ENCODE measurements at regions not wholly inside any gene's neighbourhood (a gene's known extent, or its start where the extent isn't known, plus 50 kb on each side); places are given as distances from the start of the nearest gene placed in this dataset.

- CTCF ChIA-PET, result no interaction called here
- ATAC-seq (replicated peaks in 1 of 4) (no peak), DNase-seq (no peak)
- Mint-ChIP-seq H3K4me3 (no peak overlapping the region), H3K27ac (no peak overlapping the region), H3K9me3 (peaks cover 0 to 14% (median 4%) of the 10 kb centered on the region in 3 donors), H3K36me3 (no peaks in the 10 kb centered on the region), H3K4me1 (no peaks in the 10 kb centered on the region), H3K27me3 (peaks cover 11 to 17% of the 10 kb centered on the region in 2 donors)
- H3K9me3 ChIP-seq, result no peaks in the 10 kb centered on the region
- peaks cover 0 to 4% of the 10 kb centered on the region in 2 experiments for H3K27me3 ChIP-seq (replicated peaks in 1 of 2; ENCODE audit: control insufficient read depth in 2 of 2, extremely low read depth in 1 of 2, insufficient read depth in 2 of 2, low read length in 1 of 2)
- no peaks in the 10 kb centered on the region for H3K36me3 ChIP-seq (ENCODE audit: control insufficient read depth in 2 of 2, extremely low read depth in 1 of 2, insufficient read depth in 1 of 2, low read length in 1 of 2)
- 72% methylated on average over 2 of the region's 3 CpGs for WGBS (ENCODE audit: insufficient coverage)
- POLR2A ChIA-PET, result no interaction called here
- no peaks in the 10 kb centered on the region for H3K4me1 ChIP-seq (ENCODE audit: control insufficient read depth in 1 of 2, extremely low read depth in 1 of 2, insufficient read depth in 2 of 2, low read length in 2 of 2)
- no peak overlapping the region for H3K4me3 ChIP-seq (ENCODE audit: control insufficient read depth in 1 of 2, extremely low read depth in 1 of 2, low read length in 1 of 2)
- no peak overlapping the region for H3K27ac ChIP-seq (ENCODE audit: low read length)
These were observed 117.1 kb downstream of the TXNL1 start for GRCh38 chr18:56521263-56521662.

GRCh38 chr18:56517761-56518160, 120.6 kb downstream of the TXNL1 start:
- ATAC-seq (replicated peaks in 1 of 4), result no peak
- Histone ChIP-seq H3K36me3 (ENCODE audit: control insufficient read depth in 2 of 2, extremely low read depth in 1 of 2, insufficient read depth in 1 of 2, low read length in 1 of 2) (no peaks in the 10 kb centered on the region), H3K9me3 (no peaks in the 10 kb centered on the region), H3K27me3 (replicated peaks in 1 of 2; ENCODE audit: control insufficient read depth in 2 of 2, extremely low read depth in 1 of 2, insufficient read depth in 2 of 2, low read length in 1 of 2) (peaks cover 0 to 4% of the 10 kb centered on the region in 2 experiments), H3K4me1 (ENCODE audit: control insufficient read depth in 1 of 2, extremely low read depth in 1 of 2, insufficient read depth in 2 of 2, low read length in 2 of 2) (no peaks in the 10 kb centered on the region), H3K4me3 (ENCODE audit: control insufficient read depth in 1 of 2, extremely low read depth in 1 of 2, low read length in 1 of 2) (no peak overlapping the region), H3K27ac (ENCODE audit: low read length) (no peak overlapping the region)
- H3K4me1 Mint-ChIP-seq, result no peaks in the 10 kb centered on the region
- DNase-seq, result no peak
- no peak overlapping the region for H3K27ac Mint-ChIP-seq
- CTCF ChIA-PET, result no interaction called here
- H3K4me3 Mint-ChIP-seq, result no peak overlapping the region
- H3K9me3 Mint-ChIP-seq, result peaks cover 0 to 7% (median 0%) of the 10 kb centered on the region in 3 donors
- peaks cover 9 to 11% of the 10 kb centered on the region in 2 donors for H3K27me3 Mint-ChIP-seq
- POLR2A ChIA-PET, result no interaction called here
- H3K36me3 Mint-ChIP-seq, result no peaks in the 10 kb centered on the region
- 89% methylated on average over 3 of the region's 9 CpGs for WGBS (ENCODE audit: insufficient coverage)

GRCh38 chr18:56517196-56517595, 121.2 kb downstream of the TXNL1 start:
- H3K27ac Mint-ChIP-seq, result no peak overlapping the region
- ChIA-PET POLR2A (no interaction called here), CTCF (no interaction called here)
- no peaks in the 10 kb centered on the region for H3K36me3 ChIP-seq (ENCODE audit: control insufficient read depth in 2 of 2, extremely low read depth in 1 of 2, insufficient read depth in 1 of 2, low read length in 1 of 2)
- no peak overlapping the region for H3K4me3 Mint-ChIP-seq
- H3K4me1 Mint-ChIP-seq, result no peaks in the 10 kb centered on the region
- H3K27me3 Mint-ChIP-seq, result peaks cover 9 to 11% of the 10 kb centered on the region in 2 donors
- WGBS (ENCODE audit: insufficient coverage), result 75% methylated on average over 3 of the region's 4 CpGs
- DNase-seq (no peak), ATAC-seq (replicated peaks in 1 of 4) (no peak)
- H3K9me3 ChIP-seq, result no peaks in the 10 kb centered on the region
- peaks cover 0 to 4% of the 10 kb centered on the region in 2 experiments for H3K27me3 ChIP-seq (replicated peaks in 1 of 2; ENCODE audit: control insufficient read depth in 2 of 2, extremely low read depth in 1 of 2, insufficient read depth in 2 of 2, low read length in 1 of 2)
- H3K9me3 Mint-ChIP-seq, result peaks cover 0 to 7% (median 0%) of the 10 kb centered on the region in 3 donors
- no peaks in the 10 kb centered on the region for H3K4me1 ChIP-seq (ENCODE audit: control insufficient read depth in 1 of 2, extremely low read depth in 1 of 2, insufficient read depth in 2 of 2, low read length in 2 of 2)
- no peak overlapping the region for H3K4me3 ChIP-seq (ENCODE audit: control insufficient read depth in 1 of 2, extremely low read depth in 1 of 2, low read length in 1 of 2)
- no peaks in the 10 kb centered on the region for H3K36me3 Mint-ChIP-seq
- H3K27ac ChIP-seq (ENCODE audit: low read length), result no peak overlapping the region

- Histone ChIP-seq H3K4me3 (ENCODE audit: control insufficient read depth in 1 of 2, extremely low read depth in 1 of 2, low read length in 1 of 2) (no peak overlapping the region), H3K4me1 (ENCODE audit: control insufficient read depth in 1 of 2, extremely low read depth in 1 of 2, insufficient read depth in 2 of 2, low read length in 2 of 2) (no peaks in the 10 kb centered on the region), H3K36me3 (ENCODE audit: control insufficient read depth in 2 of 2, extremely low read depth in 1 of 2, insufficient read depth in 1 of 2, low read length in 1 of 2) (no peaks in the 10 kb centered on the region), H3K9me3 (no peaks in the 10 kb centered on the region), H3K27ac (ENCODE audit: low read length) (no peak overlapping the region), H3K27me3 (replicated peaks in 1 of 2; ENCODE audit: control insufficient read depth in 2 of 2, extremely low read depth in 1 of 2, insufficient read depth in 2 of 2, low read length in 1 of 2) (peaks cover 0 to 4% of the 10 kb centered on the region in 2 experiments)
- DNase-seq (no peak), ATAC-seq (replicated peaks in 1 of 4) (no peak)
- Mint-ChIP-seq H3K27me3 (peaks cover 9 to 11% of the 10 kb centered on the region in 2 donors), H3K4me3 (no peak overlapping the region), H3K9me3 (peaks cover 0 to 7% (median 0%) of the 10 kb centered on the region in 3 donors), H3K27ac (no peak overlapping the region), H3K36me3 (no peaks in the 10 kb centered on the region), H3K4me1 (no peaks in the 10 kb centered on the region)
- 93% methylated on average over 3 of the region's 4 CpGs for WGBS (ENCODE audit: insufficient coverage)
- ChIA-PET CTCF (no interaction called here), POLR2A (no interaction called here)
These were observed 121.6 kb downstream of the TXNL1 start for GRCh38 chr18:56516789-56517188.

- Mint-ChIP-seq H3K4me1 (no peaks in the 10 kb centered on the region), H3K27me3 (peaks cover 9 to 11% of the 10 kb centered on the region in 2 donors), H3K36me3 (no peaks in the 10 kb centered on the region), H3K9me3 (peaks cover 0 to 7% (median 0%) of the 10 kb centered on the region in 3 donors), H3K27ac (no peak overlapping the region), H3K4me3 (no peak overlapping the region)
- no peak for ATAC-seq (replicated peaks in 1 of 4)
- WGBS (ENCODE audit: insufficient coverage), result no CpG with 5 or more reads among the region's 3 CpGs
- POLR2A ChIA-PET, result no interaction called here
- no peaks in the 10 kb centered on the region for H3K9me3 ChIP-seq
- H3K4me1 ChIP-seq (ENCODE audit: control insufficient read depth in 1 of 2, extremely low read depth in 1 of 2, insufficient read depth in 2 of 2, low read length in 2 of 2), result no peaks in the 10 kb centered on the region
- H3K27me3 ChIP-seq (replicated peaks in 1 of 2; ENCODE audit: control insufficient read depth in 2 of 2, extremely low read depth in 1 of 2, insufficient read depth in 2 of 2, low read length in 1 of 2), result no peaks in the 10 kb centered on the region
- CTCF ChIA-PET, result no interaction called here
- no peak overlapping the region for H3K4me3 ChIP-seq (ENCODE audit: control insufficient read depth in 1 of 2, extremely low read depth in 1 of 2, low read length in 1 of 2)
- no peaks in the 10 kb centered on the region for H3K36me3 ChIP-seq (ENCODE audit: control insufficient read depth in 2 of 2, extremely low read depth in 1 of 2, insufficient read depth in 1 of 2, low read length in 1 of 2)
- H3K27ac ChIP-seq (ENCODE audit: low read length), result no peak overlapping the region
- DNase-seq, result no peak
These were observed 122.9 kb downstream of the TXNL1 start for GRCh38 chr18:56515522-56515921.

- ChIA-PET POLR2A (no interaction called here), CTCF (no interaction called here)
- Histone ChIP-seq H3K27ac (ENCODE audit: low read length) (no peak overlapping the region), H3K27me3 (replicated peaks in 1 of 2; ENCODE audit: control insufficient read depth in 2 of 2, extremely low read depth in 1 of 2, insufficient read depth in 2 of 2, low read length in 1 of 2) (no peaks in the 10 kb centered on the region), H3K4me1 (ENCODE audit: control insufficient read depth in 1 of 2, extremely low read depth in 1 of 2, insufficient read depth in 2 of 2, low read length in 2 of 2) (no peaks in the 10 kb centered on the region), H3K9me3 (no peaks in the 10 kb centered on the region), H3K36me3 (ENCODE audit: control insufficient read depth in 2 of 2, extremely low read depth in 1 of 2, insufficient read depth in 1 of 2, low read length in 1 of 2) (no peaks in the 10 kb centered on the region), H3K4me3 (ENCODE audit: control insufficient read depth in 1 of 2, extremely low read depth in 1 of 2, low read length in 1 of 2) (no peak overlapping the region)
- no CpG with 5 or more reads among the region's 1 CpG for WGBS (ENCODE audit: insufficient coverage)
- H3K36me3 Mint-ChIP-seq, result no peaks in the 10 kb centered on the region
- DNase-seq, result no peak
- no peak overlapping the region for H3K27ac Mint-ChIP-seq
- H3K9me3 Mint-ChIP-seq, result no peaks in the 10 kb centered on the region
- no peak for ATAC-seq (replicated peaks in 1 of 4)
- no peak overlapping the region for H3K4me3 Mint-ChIP-seq
- no peaks in the 10 kb centered on the region for H3K4me1 Mint-ChIP-seq
- peaks cover 0 to 1% of the 10 kb centered on the region in 2 donors for H3K27me3 Mint-ChIP-seq
These were observed 126.4 kb downstream of the TXNL1 start for GRCh38 chr18:56511996-56512395.

- Histone ChIP-seq H3K27ac (ENCODE audit: low read length) (no peak overlapping the region), H3K4me3 (ENCODE audit: control insufficient read depth in 1 of 2, extremely low read depth in 1 of 2, low read length in 1 of 2) (no peak overlapping the region), H3K9me3 (no peaks in the 10 kb centered on the region), H3K27me3 (replicated peaks in 1 of 2; ENCODE audit: control insufficient read depth in 2 of 2, extremely low read depth in 1 of 2, insufficient read depth in 2 of 2, low read length in 1 of 2) (no peaks in the 10 kb centered on the region), H3K36me3 (ENCODE audit: control insufficient read depth in 2 of 2, extremely low read depth in 1 of 2, insufficient read depth in 1 of 2, low read length in 1 of 2) (no peaks in the 10 kb centered on the region), H3K4me1 (ENCODE audit: control insufficient read depth in 1 of 2, extremely low read depth in 1 of 2, insufficient read depth in 2 of 2, low read length in 2 of 2) (no peaks in the 10 kb centered on the region)
- H3K9me3 Mint-ChIP-seq, result no peaks in the 10 kb centered on the region
- ATAC-seq (replicated peaks in 1 of 4) (no peak), DNase-seq (no peak)
- no peak overlapping the region for H3K27ac Mint-ChIP-seq
- no peaks in the 10 kb centered on the region for H3K27me3 Mint-ChIP-seq
- ChIA-PET CTCF (no interaction called here), POLR2A (no interaction called here)
- H3K4me1 Mint-ChIP-seq, result no peaks in the 10 kb centered on the region
- H3K36me3 Mint-ChIP-seq, result no peaks in the 10 kb centered on the region
- H3K4me3 Mint-ChIP-seq, result no peak overlapping the region
These were observed 128.3 kb downstream of the TXNL1 start for GRCh38 chr18:56510108-56510507.
